NCI-H2107 (cell line): ENCODE measurements at regions not wholly inside any gene's neighbourhood (a gene's known extent, or its start where the extent isn't known, plus 50 kb on each side); places are given as distances from the start of the nearest gene placed in this dataset.

Experiments
- DNase-seq: peaks from one replicate; lab custom pipeline; 2025; lab: John Stamatoyannopoulos, UW

DNA sequence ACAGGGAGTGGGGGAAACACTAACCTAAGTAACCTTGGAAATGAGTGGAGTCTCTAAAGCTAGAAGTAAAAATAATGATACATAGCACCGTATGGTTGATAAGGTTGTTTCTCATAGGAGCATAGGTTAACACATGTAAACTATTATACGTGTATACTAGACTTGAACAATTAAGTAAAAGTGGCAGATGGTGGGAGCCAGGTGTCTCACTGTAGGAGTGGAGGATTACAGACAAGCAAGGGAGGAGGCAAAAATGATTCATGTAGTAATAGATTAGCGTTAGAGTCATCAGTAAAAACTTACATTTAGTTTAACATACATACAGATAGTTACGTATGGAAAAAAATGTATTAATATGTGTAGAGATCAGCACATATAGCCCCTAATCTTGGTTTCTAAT, 138.4 kb upstream of the DSCAM start:
- DNase-seq = no peak

GRCh38 chr21:40990366-40990765, 143.4 kb upstream of the DSCAM start:
- no peak for DNase-seq

DNA sequence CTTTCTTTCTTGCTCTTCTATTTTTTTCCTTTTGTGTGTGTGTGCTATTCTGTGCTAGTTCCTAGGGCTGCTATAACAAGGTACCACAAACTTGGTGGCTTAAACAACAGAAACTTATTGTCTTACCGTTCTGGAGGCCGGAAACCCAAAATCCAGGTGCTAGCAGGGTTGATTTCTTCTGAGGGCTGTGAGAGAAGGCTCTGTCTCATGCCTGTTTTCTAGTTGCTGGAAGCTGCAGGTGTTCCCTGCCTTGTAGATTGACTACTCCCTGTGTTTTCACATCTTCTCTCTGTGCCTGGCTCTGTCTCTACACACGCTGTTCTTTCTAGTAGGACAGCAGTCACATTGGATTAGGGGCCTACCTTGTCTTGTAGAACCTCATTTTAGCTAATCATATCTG, 150.9 kb upstream of the DSCAM start:
- no peak for DNase-seq

DNA sequence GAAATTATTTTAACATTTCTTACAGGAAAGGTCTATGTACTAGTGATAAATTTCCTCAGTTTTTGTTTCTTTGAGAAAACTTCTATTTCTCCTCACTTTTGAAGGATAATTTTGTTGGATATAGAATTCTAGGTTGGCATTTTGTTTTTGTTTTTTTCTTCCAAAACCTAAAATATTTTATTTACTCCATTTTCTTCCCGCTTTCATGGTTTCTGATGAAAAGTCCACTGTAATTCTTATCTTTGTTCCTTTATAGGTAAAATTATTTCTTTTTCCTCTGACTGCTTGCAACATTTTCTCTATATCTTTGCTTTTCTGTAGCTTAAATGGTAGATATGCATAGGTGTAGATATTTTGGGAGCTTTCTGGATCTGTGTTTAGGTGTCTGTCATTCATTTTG, 153.9 kb upstream of the DSCAM start:
- DNase-seq = no peak

DNA sequence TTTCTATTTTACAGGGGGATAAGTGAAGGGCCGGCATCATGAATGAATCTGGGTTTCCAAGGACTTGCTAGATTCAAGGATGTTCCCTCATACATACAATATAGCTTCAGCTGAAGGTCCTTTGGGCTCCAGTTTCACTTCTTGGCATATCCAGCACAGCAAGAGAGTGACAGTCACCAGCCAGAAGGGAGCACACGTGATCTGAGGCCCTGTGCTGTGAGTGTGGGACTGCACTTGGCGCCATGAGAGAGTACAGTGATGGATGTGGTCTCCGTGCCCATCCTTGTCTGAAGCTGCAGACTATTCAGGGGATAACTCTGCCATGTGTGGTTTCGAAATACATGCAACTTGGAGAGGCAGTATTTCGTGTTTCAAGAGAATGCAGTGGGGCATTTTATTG, 159.7 kb upstream of the DSCAM start:
- no peak for DNase-seq

DNA sequence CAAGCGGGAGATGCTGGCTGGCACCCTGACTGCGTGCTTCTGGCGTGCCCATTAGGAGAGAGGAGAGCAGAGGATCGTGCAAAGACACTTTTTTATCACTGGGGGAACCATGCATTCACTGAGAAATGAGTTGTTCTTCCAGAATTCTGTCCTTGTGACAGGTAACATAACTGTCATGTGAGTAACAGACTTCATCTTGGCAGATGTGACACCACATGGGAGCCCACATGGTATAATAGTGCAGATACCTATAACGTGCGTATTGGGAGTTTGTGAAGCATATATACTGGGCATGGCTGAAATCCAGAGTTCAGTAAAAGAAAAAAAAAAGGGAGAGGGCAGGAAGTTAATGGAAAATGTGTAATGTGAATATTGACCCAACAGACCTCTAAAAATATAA, 159.6 kb upstream of the BACE2 start:
- DNase-seq = no peak

DNA sequence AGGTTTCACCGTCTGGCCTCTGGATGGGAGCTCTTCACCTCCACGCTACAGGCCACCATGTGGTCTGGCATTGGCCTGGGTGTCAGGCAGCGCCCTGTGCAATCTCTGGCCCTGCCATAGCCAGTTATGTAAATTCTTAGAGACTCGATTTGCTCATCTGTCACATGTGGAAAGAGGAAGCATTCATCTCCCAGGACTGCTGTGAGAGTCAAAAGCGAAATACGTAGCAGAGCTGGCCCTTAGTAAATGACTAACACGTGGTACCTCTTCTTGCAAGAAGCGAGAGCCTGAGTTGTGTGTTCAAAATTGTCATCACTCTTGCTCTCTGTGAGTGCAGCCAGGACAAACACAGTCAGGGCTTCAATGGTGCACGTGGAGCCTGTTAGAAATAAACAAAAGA, 159.0 kb upstream of the BACE2 start:
- no peak for DNase-seq

- peak; percentile 72 for DNase-seq
These were observed 158.4 kb upstream of the BACE2 start for GRCh38 chr21:41009398-41010100.

GRCh38 chr21:41010101-41010435, 157.9 kb upstream of the BACE2 start:
- no peak for DNase-seq

DNA sequence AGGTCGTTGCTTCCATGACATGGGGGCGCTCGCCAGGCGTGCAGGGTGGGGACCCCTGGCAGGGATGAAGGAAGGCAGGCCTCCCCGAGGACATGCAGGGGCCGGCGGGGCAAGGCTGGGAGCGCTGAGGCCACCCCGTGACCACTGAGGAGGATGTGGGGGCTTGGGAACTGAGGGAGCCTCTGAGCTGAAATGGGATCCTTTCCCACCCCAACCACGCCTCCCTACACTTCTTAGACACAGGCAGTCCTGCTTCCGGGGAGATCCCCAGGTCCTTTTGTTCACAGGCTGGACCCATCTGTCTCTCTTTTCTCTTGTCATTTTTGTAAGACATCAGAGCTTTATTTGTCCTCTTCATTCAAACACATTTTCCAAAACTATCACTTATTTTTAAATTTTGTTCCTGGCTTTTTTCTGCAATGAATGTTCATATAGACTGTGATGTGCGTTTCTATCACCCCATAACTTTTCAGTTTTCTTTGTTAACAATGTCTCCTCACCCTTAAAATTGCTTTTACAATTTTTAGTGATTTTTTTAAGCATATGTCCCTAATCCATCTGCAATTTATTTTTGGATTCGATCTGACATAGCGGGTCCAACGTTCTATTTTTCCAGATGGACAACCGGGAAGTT, 156.7 kb upstream of the BACE2 start:
- DNase-seq = no peak

- no peak for DNase-seq
These were observed 156.0 kb upstream of the BACE2 start for GRCh38 chr21:41011951-41012366.

- DNase-seq = no peak
These were observed 155.5 kb upstream of the BACE2 start for GRCh38 chr21:41012425-41012824.

DNA sequence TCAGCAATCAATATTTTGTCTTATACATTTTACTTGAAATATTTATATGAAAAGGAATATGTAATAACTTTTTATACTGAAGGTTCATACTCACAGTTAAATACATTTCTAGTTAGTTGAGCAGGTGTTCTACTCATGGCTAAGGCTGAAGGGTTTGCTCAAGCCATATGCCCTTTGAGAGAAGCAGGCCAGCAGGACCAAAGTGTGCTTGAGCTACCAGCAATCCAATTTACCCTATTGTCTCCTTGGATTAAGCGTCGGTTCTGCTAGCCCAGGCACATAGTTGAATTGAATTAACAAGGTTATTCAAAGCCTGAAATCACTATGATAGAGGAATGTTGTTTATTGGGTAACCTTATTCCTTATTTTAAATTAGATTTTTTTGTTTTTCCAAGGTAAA, 151.5 kb upstream of the BACE2 start:
- no peak for DNase-seq

DNA sequence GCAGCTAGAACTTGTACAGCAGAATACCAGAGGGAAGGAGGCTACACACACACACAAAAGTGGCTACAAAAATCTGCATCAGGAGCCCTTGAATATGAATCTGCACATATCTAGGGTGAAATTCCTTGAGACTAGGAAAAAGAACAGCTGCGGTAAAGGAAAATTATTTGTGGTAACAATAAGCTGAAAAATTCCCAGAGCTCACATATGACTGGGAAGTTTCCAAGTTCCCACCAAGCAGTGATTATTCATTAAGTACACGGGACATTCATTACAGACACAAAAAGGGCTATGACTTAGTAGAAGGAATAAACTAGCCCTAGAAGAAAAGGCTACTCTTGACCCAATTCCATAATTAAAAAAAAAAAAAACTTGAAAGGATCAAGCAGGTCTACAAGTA, 149.5 kb upstream of the BACE2 start:
- no peak for DNase-seq

GRCh38 chr21:41023936-41024335, 144.0 kb upstream of the BACE2 start:
- no peak for DNase-seq

- no peak for DNase-seq
These were observed 143.6 kb upstream of the BACE2 start for GRCh38 chr21:41024341-41024740.

- DNase-seq = no peak
These were observed 143.2 kb upstream of the BACE2 start for GRCh38 chr21:41024746-41025254.

DNA sequence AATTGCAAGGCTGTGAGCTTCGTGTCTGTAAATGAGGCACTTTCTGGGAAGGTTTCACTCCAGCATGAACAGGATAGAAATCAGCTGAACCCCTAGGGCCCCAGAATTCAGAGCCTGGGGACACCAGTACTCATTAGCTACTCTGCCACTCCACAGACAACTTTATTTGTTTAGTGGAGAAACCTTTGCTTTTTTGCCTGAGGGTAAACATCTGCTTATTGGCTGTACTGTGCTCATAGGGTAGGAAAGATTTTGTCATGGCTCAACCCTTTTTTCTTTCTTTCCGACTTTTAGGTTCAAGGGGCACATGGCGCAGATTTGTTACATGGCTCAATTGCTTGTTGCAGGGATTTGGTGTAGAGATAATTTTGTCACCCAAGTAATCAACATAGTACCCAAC, 138.4 kb upstream of the BACE2 start:
- no peak for DNase-seq

GRCh38 chr21:41031701-41032220, 136.2 kb upstream of the BACE2 start:
- no peak for DNase-seq

GRCh38 chr21:41032541-41032940, 135.4 kb upstream of the BACE2 start:
- no peak for DNase-seq

- no peak for DNase-seq
These were observed 130.7 kb upstream of the BACE2 start for GRCh38 chr21:41037212-41037611.

DNA sequence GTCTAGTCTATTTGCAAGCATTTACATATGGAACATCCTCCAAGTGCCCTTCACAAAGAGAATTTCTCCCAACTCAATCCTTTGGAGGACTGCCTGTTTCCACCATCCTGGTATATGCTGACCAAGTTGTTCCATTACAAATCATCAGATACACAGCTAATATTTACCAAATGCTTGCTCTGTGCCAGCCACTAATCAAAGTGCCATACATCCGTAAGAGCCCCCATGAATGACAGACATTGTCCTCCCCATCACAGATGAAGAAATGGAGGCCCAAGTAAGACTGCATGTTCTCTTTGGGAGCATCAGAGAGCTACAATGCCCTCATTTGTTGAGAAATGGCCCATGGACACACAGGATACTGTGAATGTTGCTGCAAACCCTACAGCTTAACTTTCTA, 130.0 kb upstream of the BACE2 start:
- DNase-seq = no peak

GRCh38 chr21:41043014-41043413, 124.9 kb upstream of the BACE2 start:
- DNase-seq = no peak
